AG09309 (cell line): ENCODE measurements at regions not wholly inside any gene's neighbourhood (a gene's known extent, or its start where the extent isn't known, plus 50 kb on each side); places are given as distances from the start of the nearest gene placed in this dataset.
A peak's percentile ranks its signal among the peaks of the same experiment; 100 is the strongest.

Experiments used
- DNase-seq: peaks from one replicate; pipeline ENCODE4 v3.0.0-alpha.2; 2010; ENCODE audit warnings: low read depth
- H3K4me3 ChIP-seq: 2 replicates; pipeline ENCODE4 v1.5.1; 2011; ENCODE audit warnings: mild to moderate bottlenecking, low read depth, low read length, moderate library complexity; ENCODE audit not compliant: control insufficient read depth
- TF ChIP-seq, protein P1 (sequence below): IDR thresholded peaks from 2 replicates; pipeline ENCODE4 v1.5.1; 2011; ENCODE audit warnings: mild to moderate bottlenecking, low read depth, low read length, inconsistent platforms; ENCODE audit not compliant: insufficient read depth, control insufficient read depth; ENCODE audit errors: missing control alignments

DNA sequence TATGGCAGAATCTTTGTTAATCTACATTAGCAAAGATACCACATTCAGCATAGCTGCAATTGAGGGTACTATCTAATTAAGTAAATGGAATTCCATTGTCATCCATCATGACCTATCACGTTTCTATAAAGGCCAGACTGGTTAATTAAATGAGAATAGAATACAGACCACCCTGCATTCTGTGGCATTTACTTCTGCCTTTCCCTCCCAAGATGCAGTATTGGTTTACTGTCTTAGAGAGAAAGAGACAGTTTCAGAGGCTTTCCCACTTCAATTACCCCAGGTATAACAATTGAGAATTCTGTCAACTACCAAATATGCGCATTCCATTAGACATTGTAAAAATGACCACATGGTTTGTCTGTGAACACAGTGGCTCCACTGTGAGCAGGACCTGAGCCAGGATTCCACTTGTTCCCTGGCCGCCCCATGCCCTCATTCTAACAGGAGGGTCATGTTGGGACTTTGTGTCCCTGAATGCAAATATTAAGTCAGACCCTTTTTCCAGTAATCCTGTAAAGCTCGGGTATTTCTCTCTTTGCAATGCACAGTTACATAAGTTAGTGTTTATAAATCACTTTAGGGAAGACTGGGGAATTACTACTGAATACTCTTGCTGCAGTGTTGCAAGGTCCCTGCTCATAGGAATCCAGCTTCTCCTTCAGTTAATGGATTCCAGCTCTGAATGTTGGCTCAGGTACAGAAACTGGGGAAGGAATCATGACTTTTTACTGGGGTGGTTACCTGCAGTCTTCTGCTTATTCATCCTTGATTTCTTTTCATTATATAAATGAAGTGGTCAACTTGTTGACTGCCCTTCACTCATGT, 261.0 kb downstream of the PDGFC start:
- no peak overlapping the region for H3K4me3 ChIP-seq
- peak; percentile 58 for DNase-seq

DNA sequence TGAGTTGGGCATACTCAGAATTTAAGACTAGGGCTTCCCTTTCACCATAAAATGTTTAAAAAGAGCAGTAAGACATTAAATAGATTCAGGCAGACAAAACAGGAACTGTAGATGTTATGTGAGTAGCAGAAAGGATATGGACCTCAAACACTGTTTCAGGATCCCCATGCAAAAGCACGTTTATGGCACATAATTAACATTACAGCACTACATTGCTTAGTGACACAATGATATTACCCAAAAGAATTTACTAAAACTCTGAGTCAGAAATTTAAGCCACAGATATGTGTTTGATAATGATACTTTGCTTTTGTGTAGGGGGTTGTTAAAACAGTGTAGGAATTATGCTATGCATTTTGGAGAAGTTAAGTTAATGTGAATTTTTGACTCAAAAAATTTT, 266.3 kb downstream of the PDGFC start:
- TF ChIP-seq, protein P1, sequence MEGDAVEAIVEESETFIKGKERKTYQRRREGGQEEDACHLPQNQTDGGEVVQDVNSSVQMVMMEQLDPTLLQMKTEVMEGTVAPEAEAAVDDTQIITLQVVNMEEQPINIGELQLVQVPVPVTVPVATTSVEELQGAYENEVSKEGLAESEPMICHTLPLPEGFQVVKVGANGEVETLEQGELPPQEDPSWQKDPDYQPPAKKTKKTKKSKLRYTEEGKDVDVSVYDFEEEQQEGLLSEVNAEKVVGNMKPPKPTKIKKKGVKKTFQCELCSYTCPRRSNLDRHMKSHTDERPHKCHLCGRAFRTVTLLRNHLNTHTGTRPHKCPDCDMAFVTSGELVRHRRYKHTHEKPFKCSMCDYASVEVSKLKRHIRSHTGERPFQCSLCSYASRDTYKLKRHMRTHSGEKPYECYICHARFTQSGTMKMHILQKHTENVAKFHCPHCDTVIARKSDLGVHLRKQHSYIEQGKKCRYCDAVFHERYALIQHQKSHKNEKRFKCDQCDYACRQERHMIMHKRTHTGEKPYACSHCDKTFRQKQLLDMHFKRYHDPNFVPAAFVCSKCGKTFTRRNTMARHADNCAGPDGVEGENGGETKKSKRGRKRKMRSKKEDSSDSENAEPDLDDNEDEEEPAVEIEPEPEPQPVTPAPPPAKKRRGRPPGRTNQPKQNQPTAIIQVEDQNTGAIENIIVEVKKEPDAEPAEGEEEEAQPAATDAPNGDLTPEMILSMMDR = no peak
- H3K4me3 ChIP-seq = no peak overlapping the region
- peak; percentile 20 for DNase-seq

More for the DNA sequence above, 261.0 kb downstream of the PDGFC start:
- TF ChIP-seq, protein P1 = no peak

DNA sequence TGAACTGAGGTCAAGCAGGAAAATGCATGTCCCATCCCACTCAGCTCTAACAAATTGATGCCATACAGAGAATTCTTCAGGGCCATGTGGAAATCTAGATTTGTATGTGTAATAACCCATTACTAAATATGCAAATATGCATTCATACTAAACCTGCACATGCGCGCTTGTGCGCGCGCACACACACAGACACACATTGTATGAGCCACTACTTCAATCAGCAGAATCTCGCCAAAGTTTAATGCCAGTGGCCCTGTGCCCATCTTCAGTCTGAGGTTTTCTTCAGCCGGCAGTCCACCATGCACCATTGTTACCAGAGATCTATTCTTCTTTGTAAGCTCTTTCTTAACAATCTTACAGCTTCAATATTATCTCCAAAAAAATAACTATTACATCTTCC, 276.4 kb downstream of the PDGFC start:
- TF ChIP-seq, protein P1 = no peak
- H3K4me3 ChIP-seq = no peak overlapping the region
- no peak for DNase-seq

DNA sequence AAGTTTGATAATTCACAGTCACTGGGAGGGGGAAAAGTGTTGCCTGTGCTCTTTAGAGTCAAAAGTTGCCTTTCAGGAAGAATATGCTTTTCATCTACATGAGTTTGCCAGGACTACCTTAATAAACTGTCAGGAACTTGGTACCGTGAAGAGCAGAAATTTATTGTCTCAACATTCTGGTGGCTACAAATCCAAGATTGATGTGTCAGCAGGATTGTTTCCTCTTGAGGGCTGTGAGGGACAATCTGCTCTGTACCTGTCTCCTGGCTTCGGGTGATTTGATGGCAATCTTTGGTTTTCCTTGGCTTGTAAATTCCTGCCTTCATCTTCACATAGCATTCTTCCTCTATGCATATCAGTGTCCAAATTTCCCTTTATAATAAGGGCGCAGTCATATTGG, 277.2 kb downstream of the PDGFC start:
- no peak for DNase-seq
- TF ChIP-seq, protein P1 = no peak
- H3K4me3 ChIP-seq = no peak overlapping the region

DNA sequence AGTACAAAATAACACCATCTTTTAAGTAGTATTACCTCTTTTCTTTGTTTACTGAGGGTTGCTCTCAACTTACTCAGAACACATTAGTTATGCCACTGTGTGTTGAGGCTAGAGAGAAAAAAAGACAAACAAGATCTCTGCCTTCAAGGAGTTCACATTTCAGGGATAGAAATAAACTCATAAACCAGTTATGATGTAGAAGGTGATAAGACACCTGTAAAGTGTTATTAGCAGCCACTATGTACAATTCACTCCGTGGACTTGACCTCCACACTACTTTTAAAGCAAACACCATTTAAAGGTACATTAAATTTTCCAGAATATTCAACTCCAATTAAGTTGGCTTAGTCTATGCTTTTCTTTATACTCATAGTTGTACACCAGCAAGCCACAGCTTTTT, 278.0 kb downstream of the PDGFC start:
- H3K4me3 ChIP-seq = no peak overlapping the region
- TF ChIP-seq, protein P1 = no peak
- no peak for DNase-seq

DNA sequence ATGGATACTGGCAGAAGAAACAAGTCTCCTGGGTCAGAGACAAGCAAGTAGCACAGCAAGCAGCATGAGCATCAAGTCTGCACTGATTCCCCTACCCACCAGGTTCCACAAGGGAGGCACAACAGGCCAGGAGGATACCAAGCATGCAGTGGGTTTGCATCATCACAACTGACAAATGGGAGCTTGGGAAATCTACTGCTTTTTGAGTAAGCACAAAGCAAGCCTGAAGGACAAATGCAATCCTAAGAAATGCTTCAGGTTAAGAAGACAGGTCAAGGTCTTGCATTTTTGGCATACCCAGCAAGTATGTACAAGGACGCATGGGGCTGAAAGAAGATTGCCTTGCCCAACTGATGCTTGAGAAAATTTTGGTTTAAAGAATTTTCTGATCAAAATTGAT, 279.6 kb downstream of the PDGFC start:
- H3K4me3 ChIP-seq = no peak overlapping the region
- DNase-seq = no peak
- TF ChIP-seq, protein P1 = no peak
